Breast epithelium (tissue), 4 donors: ENCODE measurements at regions not wholly inside any gene's neighbourhood (a gene's known extent, or its start where the extent isn't known, plus 50 kb on each side); places are given as distances from the start of the nearest gene placed in this dataset.

Experiments
- DNase-seq, 2 donors: peaks; one replicate each; pipeline ENCODE4 v3.0.0-alpha.2; 2019; ENCODE audit warnings: low spot score in 2 of 2
- H3K27ac ChIP-seq, 2 donors: fragments of 200-600 bp; sonication (generic) in 1 of 2; one replicate each; pipeline ENCODE4 v1.5.1; 2016 to 2019; ENCODE audit warnings: mild to moderate bottlenecking in 1 of 2
- H3K27me3 ChIP-seq, 2 donors: fragments of 200-600 bp; sonication (generic) in 1 of 2; one replicate each; pipeline versions ENCODE4 v1.5.1 to v1.6.0; 2017 to 2019; ENCODE audit warnings: control low read depth in 1 of 2, mild to moderate bottlenecking in 1 of 2
- H3K36me3 ChIP-seq: fragments of 200-600 bp; one replicate; pipeline ENCODE4 v1.5.1; 2019
- H3K4me1 ChIP-seq, 2 donors: fragments of 200-600 bp; sonication (generic); one replicate each; pipeline ENCODE4 v1.5.1; 2016 to 2019; ENCODE audit warnings: control low read depth in 1 of 2
- H3K4me3 ChIP-seq, 3 donors: fragments of 200-600 bp; sonication (generic); 1 replicate in 2 of 3; 2 replicates in 1 of 3; pipeline ENCODE4 v1.5.1; 2016 to 2019; ENCODE audit warnings: mild to moderate bottlenecking in 3 of 3, moderate library complexity in 2 of 3
- H3K9me3 ChIP-seq, 2 donors: fragments of 200-600 bp; sonication (generic) in 1 of 2; one replicate each; pipeline ENCODE4 v1.5.1; 2016 to 2019; ENCODE audit warnings: control low read depth in 1 of 2
- CTCF ChIP-seq, 3 donors: fragments of 450-650 bp; IDR thresholded peaks; one replicate each; pipeline ENCODE4 v1.5.1; 2016 to 2017; ENCODE audit warnings: antibody characterized with exemption in 3 of 3, mild to moderate bottlenecking in 3 of 3, moderate library complexity in 3 of 3
- POLR2A ChIP-seq: fragments of 450-650 bp; IDR thresholded peaks from one replicate; pipeline ENCODE4 v1.6.1; 2016; ENCODE audit warnings: antibody characterized with exemption, mild to moderate bottlenecking, moderate library complexity
- POLR2AphosphoS5 ChIP-seq, 3 donors: sonication (generic); formaldehyde crosslinking; IDR thresholded peaks; one replicate each; pipeline ENCODE4 v1.6.1; 2017; ENCODE audit warnings: antibody characterized with exemption in 3 of 3
- intact Hi-C: fragments of 100-400 bp; cut with DNase I; formaldehyde crosslinking; loops from one replicate; pipeline ENCODE4 v1.15.1; 2023; ENCODE audit warnings: low total_unique reads

- no peak for DNase-seq
- H3K4me3 ChIP-seq: no peak overlapping the region
- TF ChIP-seq POLR2A: no peak
- no peak for TF ChIP-seq CTCF (IDR thresholded peaks at IDR 0.05)
- no peak for TF ChIP-seq POLR2AphosphoS5 (IDR thresholded peaks at IDR 0.05)
- H3K4me1 ChIP-seq: no peaks in the 10 kb centered on the region
- intact Hi-C loops: no loop called here
- H3K27me3 ChIP-seq: no peaks in the 10 kb centered on the region
- H3K9me3 ChIP-seq: no peaks in the 10 kb centered on the region
- no peaks in the 10 kb centered on the region for H3K36me3 ChIP-seq
- H3K27ac ChIP-seq: no peak overlapping the region
Observed at GRCh38 chr12:105622846-105623736, 292.6 kb downstream of the C12orf75 start.

DNA sequence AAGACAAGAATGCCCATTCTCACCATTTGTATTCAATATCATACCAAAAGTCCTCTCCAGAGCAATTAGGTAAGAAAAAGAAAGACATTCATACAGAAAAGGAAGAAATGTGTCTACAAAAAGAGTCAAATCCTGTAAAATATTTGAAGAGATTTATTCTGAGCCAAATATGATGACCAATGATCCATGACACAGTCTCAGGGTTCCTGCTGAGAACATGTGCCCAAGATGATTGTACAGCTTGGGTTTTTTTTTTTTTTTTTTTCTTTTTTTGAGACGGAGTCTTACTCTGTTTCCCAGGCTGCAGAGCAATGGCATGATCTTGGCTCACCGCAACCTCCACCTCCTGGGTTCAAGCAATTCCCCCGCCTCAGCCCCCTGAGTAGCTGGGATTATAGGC lies 296.2 kb downstream of the C12orf75 start:
- H3K27ac ChIP-seq: no peak overlapping the region
- no peak for DNase-seq
- H3K4me3 ChIP-seq: no peak overlapping the region
- H3K4me1 ChIP-seq: no peaks in the 10 kb centered on the region
- H3K9me3 ChIP-seq: no peaks in the 10 kb centered on the region
- TF ChIP-seq POLR2AphosphoS5 (IDR thresholded peaks at IDR 0.05) (no peak), CTCF (IDR thresholded peaks at IDR 0.05) (no peak), POLR2A (no peak)
- intact Hi-C loops: no loop called here
- no peaks in the 10 kb centered on the region for H3K27me3 ChIP-seq
- no peaks in the 10 kb centered on the region for H3K36me3 ChIP-seq

DNA sequence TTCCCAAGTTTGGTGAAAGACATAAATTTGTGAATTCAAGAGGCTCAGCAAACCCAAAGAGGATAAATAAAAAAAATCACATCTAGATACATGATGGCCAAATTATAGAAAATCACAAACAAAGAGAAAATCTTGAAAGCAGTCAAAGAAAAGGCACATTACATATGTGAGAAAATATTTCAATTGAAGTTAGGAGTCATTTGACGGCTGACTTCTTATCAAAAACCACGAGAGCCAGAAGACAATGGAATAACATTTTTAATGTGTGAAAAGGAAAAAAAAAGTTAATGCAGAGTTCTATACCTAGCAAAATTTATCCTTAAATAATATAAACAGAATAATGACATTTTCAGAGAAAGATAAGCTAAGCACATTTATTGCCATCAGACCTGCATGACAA lies 307.0 kb downstream of the C12orf75 start:
- Histone ChIP-seq H3K9me3 (peaks cover 0 to 20% of the 10 kb centered on the region in 2 donors), H3K4me1 (no peaks in the 10 kb centered on the region), H3K4me3 (no peak overlapping the region), H3K27me3 (no peaks in the 10 kb centered on the region), H3K27ac (no peak overlapping the region), H3K36me3 (no peaks in the 10 kb centered on the region)
- intact Hi-C loops: no loop called here
- DNase-seq: no peak
- no peak for TF ChIP-seq POLR2A
- TF ChIP-seq CTCF (IDR thresholded peaks at IDR 0.05): no peak
- no peak for TF ChIP-seq POLR2AphosphoS5 (IDR thresholded peaks at IDR 0.05)

DNA sequence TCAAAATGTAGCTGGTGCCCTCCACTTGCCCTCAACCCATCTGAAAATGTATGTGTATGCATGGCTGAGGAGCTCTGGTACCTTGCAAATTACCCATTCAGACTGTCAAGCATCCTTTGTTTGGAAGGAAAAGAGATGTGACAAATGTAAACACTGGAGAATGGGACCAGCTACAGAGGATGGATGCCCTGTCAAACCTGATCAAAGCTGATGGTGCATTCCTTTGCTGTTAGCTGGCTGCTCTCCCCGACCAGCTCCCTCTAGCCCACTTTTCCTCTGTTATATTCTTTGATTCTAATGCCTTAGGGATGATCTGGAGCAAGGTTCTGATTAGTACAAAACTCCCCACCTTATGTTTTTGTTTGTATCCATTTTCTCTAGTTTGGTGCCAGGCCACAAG lies 310.3 kb downstream of the C12orf75 start:
- Histone ChIP-seq H3K36me3 (no peaks in the 10 kb centered on the region), H3K9me3 (peaks cover 0 to 20% of the 10 kb centered on the region in 2 donors), H3K4me3 (no peak overlapping the region), H3K27me3 (no peaks in the 10 kb centered on the region), H3K4me1 (no peaks in the 10 kb centered on the region), H3K27ac (no peak overlapping the region)
- intact Hi-C loops: loop anchor here (10.0 kb wide), 1 partner anchor 826 kb away; no protein-coding TSS in a partner anchor
- no peak for DNase-seq
- no peak for TF ChIP-seq POLR2A
- no peak for TF ChIP-seq POLR2AphosphoS5 (IDR thresholded peaks at IDR 0.05)
- TF ChIP-seq CTCF (IDR thresholded peaks at IDR 0.05): no peak

DNA sequence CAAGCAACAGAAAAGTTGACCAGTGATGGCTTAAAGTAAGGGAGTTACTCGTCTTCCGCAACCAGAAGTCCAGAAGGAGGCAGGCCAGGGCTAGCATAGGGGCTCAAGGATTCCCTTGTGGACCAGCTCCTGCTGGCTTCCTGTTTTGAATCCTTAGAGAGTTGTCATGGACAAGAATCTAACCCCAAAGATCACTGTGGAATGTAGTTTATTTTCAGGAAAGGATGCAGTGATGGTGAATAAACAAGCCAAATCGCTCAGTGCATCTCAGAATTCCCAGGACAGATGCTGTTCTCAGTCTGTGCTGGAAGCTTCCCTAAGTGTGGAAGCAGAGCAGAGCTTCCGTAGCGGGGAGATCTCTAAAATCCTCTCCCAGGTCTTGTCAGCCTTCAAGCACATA lies 311.3 kb downstream of the C12orf75 start:
- no peaks in the 10 kb centered on the region for H3K4me1 ChIP-seq
- no peak for DNase-seq
- no peaks in the 10 kb centered on the region for H3K27me3 ChIP-seq
- TF ChIP-seq POLR2A (no peak), POLR2AphosphoS5 (IDR thresholded peaks at IDR 0.05) (no peak), CTCF (IDR thresholded peaks at IDR 0.05) (no peak)
- no peak overlapping the region for H3K27ac ChIP-seq
- intact Hi-C loops: loop anchor here (10.0 kb wide), 1 partner anchor 827 kb away; no protein-coding TSS in a partner anchor
- peaks cover 0 to 14% of the 10 kb centered on the region in 2 donors for H3K9me3 ChIP-seq
- H3K4me3 ChIP-seq: no peak overlapping the region
- no peaks in the 10 kb centered on the region for H3K36me3 ChIP-seq
